ENCODE measurements at regions not wholly inside any gene's neighbourhood (a gene's known extent, or its start where the extent isn't known, plus 50 kb on each side); places are given as distances from the start of the nearest gene placed in this dataset.
A peak's percentile ranks its signal among the peaks of the same experiment; 100 is the strongest.

- ATAC-seq (no peak), DNase-seq (ENCODE audit: extremely low read depth in 1 of 4, low spot score in 3 of 4) (peak; percentile 5 to 22 (median 12)), FAIRE-seq (no peak)
- TF ChIP-seq SMC3 (conservative IDR thresholded peaks at IDR 0.05; ENCODE audit: insufficient read depth, low read depth, low read length) (0 out of 2 replicates have a peak, but pooled peaks have one; percentile 21), RAD21 (CRISPR knock-in tag; conservative IDR thresholded peaks at IDR 0.05 in 1 of 2, IDR thresholded peaks at IDR 0.05 in 1 of 2) (peak; percentile 46 to 70), CTCF (IDR thresholded peaks at IDR 0.05 in 2 of 3, conservative IDR thresholded peaks at IDR 0.05 in 1 of 3; ENCODE audit: insufficient read depth in 2 of 3, low read depth in 1 of 3, low read length in 3 of 3) (peak in 2 of 3 experiments; percentile 36 to 60; a peak in 4 of 6 replicates), CAMTA2 (CRISPR knock-in tag; conservative IDR thresholded peaks at IDR 0.05) (no peak), ZNF24 (IDR thresholded peaks at IDR 0.05) (no peak), REST (IDR thresholded peaks at IDR 0.05; ENCODE audit: borderline replicate concordance) (peak; percentile 17; the same call in 1 of the 2 replicates), REST (CRISPR knock-in tag; IDR thresholded peaks at IDR 0.05; ENCODE audit: low read depth) (no peak), DEAF1 (CRISPR knock-in tag; IDR thresholded peaks at IDR 0.05) (peak; percentile 49; the same call in 1 of the 2 replicates)
- in situ Hi-C loops (cut with MboI), result no loop called here
- no peak overlapping the region for H3K27ac ChIP-seq (ENCODE audit: extremely low read depth, low read depth, low read length)
- no peaks in the 10 kb centered on the region for H3K9me1 ChIP-seq (ENCODE audit: control insufficient read depth, insufficient read depth, low read length)
- H3K36me3 ChIP-seq (ENCODE audit: control insufficient read depth, insufficient read depth, low read length), result no peaks in the 10 kb centered on the region
- no peaks in the 10 kb centered on the region for H4K20me1 ChIP-seq (replicated peaks; ENCODE audit: control insufficient read depth, insufficient read depth, low read length)
- no TSS peak for BruUV-seq (replicated peaks)
- 2% methylated on average over 4 of the region's 4 CpGs for WGBS (ENCODE audit: insufficient coverage, low coverage, missing lambda C conversion rate)
- intact Hi-C loops (cut with micrococcal nuclease), result loop anchor here (5.0 kb wide), 1 partner anchor 1121 kb away; no protein-coding TSS in a partner anchor
- H3K9ac ChIP-seq (ENCODE audit: insufficient read depth in 1 of 2, low read depth in 2 of 2, low read length in 2 of 2), result no peak overlapping the region
- no peak overlapping the region for H3K4me2 ChIP-seq (ENCODE audit: insufficient read depth, low read length)
- no peaks in the 10 kb centered on the region for H3K4me1 ChIP-seq (replicated peaks in 1 of 2; ENCODE audit: control insufficient read depth in 2 of 2, insufficient read depth in 2 of 2, low read length in 2 of 2)
- POLR2A ChIA-PET, result no interaction called here
- no peak overlapping the region for H3K4me3 ChIP-seq
- H3K79me2 ChIP-seq (ENCODE audit: control insufficient read depth, insufficient read depth, low read length), result no peaks in the 10 kb centered on the region
- H3K27me3 ChIP-seq (ENCODE audit: control insufficient read depth in 2 of 2, insufficient read depth in 2 of 2, low read length in 2 of 2), result peaks cover 0 to 5% of the 10 kb centered on the region in 2 experiments; a peak in 1 of 5 replicates
- no peak overlapping the region for H2AFZ ChIP-seq (ENCODE audit: low read depth, low read length)
- H3K9me3 ChIP-seq (replicated peaks; ENCODE audit: control insufficient read depth, insufficient read depth, low read depth, low read length), result no peaks in the 10 kb centered on the region
- CTCF ChIA-PET (ENCODE audit: low intra/inter-chr PET ratio), result interaction anchor here (1.0 to 1.3 kb wide), 2 partner anchors 1122 to 1150 kb away, joined by 3 to 4 read pairs; no protein-coding TSS in a partner anchor
Measured at GRCh38 chr3:70531063-70531657, 218.7 kb upstream of the MDFIC2 start.
